Natural killer cell (primary cell): ENCODE measurements at regions not wholly inside any gene's neighbourhood (a gene's known extent, or its start where the extent isn't known, plus 50 kb on each side); places are given as distances from the start of the nearest gene placed in this dataset.
A peak's percentile ranks its signal among the peaks of the same experiment; 100 is the strongest.

Experiments used
- ATAC-seq, 3 donors: fragments of 150-1000 bp in 2 of 3; fragments of 200-7000 bp in 1 of 3; cut with Tn5 transposase; 1 replicate in 1 of 3; 2 replicates in 2 of 3; pipeline ENCODE4 v1.10.0; 2021; ENCODE audit warnings: mild to moderate bottlenecking in 2 of 3, moderate library complexity in 2 of 3
- DNase-seq, 2 donors: peaks; one replicate each; pipeline versions ENCODE4 v3.0.0 to v3.0.0-alpha.2; 2013 to 2021; ENCODE audit warnings: mixed read lengths in 1 of 2
- H3K27ac ChIP-seq: one replicate; pipeline ENCODE4 v1.5.1; 2013; ENCODE audit warnings: mild to moderate bottlenecking, low read length
- H3K27me3 ChIP-seq: one replicate; pipeline ENCODE4 v1.6.1; 2013; ENCODE audit warnings: low read length; ENCODE audit not compliant: control insufficient read depth, insufficient read depth
- H3K36me3 ChIP-seq: one replicate; pipeline ENCODE4 v1.6.1; 2013; ENCODE audit warnings: low read length; ENCODE audit not compliant: control insufficient read depth, insufficient read depth
- H3K4me1 ChIP-seq: one replicate; pipeline ENCODE4 v1.6.1; 2013; ENCODE audit warnings: low read length; ENCODE audit not compliant: control insufficient read depth, insufficient read depth
- H3K4me3 ChIP-seq: one replicate; pipeline ENCODE4 v1.5.1; 2013; ENCODE audit warnings: low read length
- H3K9me3 ChIP-seq: one replicate; pipeline ENCODE4 v1.6.1; 2013; ENCODE audit warnings: low read length; ENCODE audit not compliant: control insufficient read depth, insufficient read depth
- H3K27ac Mint-ChIP-seq, 2 donors: one replicate each; pipeline ENCODE4 v1.8.0; 2022; ENCODE audit warnings: mild to moderate bottlenecking in 2 of 2, mixed read lengths in 2 of 2, moderate library complexity in 1 of 2
- H3K27me3 Mint-ChIP-seq, 2 donors: one replicate each; pipeline ENCODE4 v1.8.0; 2022; ENCODE audit warnings: low read depth in 2 of 2, mixed read lengths in 2 of 2
- H3K36me3 Mint-ChIP-seq: one replicate; pipeline ENCODE4 v1.8.0; 2022; ENCODE audit warnings: mixed read lengths
- H3K4me1 Mint-ChIP-seq, 2 donors: one replicate each; pipeline ENCODE4 v1.8.0; 2022; ENCODE audit warnings: mixed read lengths in 2 of 2
- H3K4me3 Mint-ChIP-seq: one replicate; pipeline ENCODE4 v1.8.0; 2022; ENCODE audit warnings: mild to moderate bottlenecking, moderate library complexity, mixed read lengths
- H3K9me3 Mint-ChIP-seq, 2 donors: one replicate each; pipeline ENCODE4 v1.8.0; 2022; ENCODE audit warnings: mixed read lengths in 2 of 2
- WGBS: methylation state at CpG from one replicate; pipeline ENCODE4 v1.1.7; 2013; ENCODE audit warnings: missing lambda C conversion rate; ENCODE audit not compliant: insufficient coverage; 5-methylcytosine and 5-hydroxymethylcytosine counted together
- intact Hi-C: fragments of 100-400 bp; cut with micrococcal nuclease; formaldehyde crosslinking; loops from one replicate; pipeline ENCODE4 v1.14.2; 2022
- TF ChIP-seq, protein P1 (sequence below): fragments of 200-600 bp; IDR thresholded peaks from one replicate; pipeline ENCODE4 v1.8.0; 2022; ENCODE audit warnings: antibody characterized with exemption

DNA sequence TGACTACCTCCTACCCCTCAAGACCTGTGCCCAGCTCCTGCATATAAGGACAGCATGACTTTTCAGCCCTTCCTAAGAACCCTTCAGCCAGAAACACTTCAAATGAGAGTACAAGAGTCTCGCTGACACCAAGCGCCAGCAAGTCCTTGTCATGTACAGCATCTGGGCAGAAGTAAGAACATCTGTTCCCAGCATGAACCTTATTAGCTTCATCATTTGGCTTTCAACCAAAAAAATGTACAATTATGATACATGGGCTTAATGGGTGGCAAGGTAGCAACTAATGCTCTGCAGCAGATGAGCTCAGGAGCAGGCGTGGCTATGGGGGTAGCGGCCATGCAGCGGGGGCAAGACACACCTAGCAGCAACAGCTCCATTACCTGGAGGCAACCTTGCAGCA lies 487.6 kb downstream of the COG6 start:
- H3K9me3 ChIP-seq: no peaks in the 10 kb centered on the region
- DNase-seq: no peak
- TF ChIP-seq, protein P1, sequence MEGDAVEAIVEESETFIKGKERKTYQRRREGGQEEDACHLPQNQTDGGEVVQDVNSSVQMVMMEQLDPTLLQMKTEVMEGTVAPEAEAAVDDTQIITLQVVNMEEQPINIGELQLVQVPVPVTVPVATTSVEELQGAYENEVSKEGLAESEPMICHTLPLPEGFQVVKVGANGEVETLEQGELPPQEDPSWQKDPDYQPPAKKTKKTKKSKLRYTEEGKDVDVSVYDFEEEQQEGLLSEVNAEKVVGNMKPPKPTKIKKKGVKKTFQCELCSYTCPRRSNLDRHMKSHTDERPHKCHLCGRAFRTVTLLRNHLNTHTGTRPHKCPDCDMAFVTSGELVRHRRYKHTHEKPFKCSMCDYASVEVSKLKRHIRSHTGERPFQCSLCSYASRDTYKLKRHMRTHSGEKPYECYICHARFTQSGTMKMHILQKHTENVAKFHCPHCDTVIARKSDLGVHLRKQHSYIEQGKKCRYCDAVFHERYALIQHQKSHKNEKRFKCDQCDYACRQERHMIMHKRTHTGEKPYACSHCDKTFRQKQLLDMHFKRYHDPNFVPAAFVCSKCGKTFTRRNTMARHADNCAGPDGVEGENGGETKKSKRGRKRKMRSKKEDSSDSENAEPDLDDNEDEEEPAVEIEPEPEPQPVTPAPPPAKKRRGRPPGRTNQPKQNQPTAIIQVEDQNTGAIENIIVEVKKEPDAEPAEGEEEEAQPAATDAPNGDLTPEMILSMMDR: no peak
- H3K36me3 ChIP-seq: no peaks in the 10 kb centered on the region
- Mint-ChIP-seq H3K4me3 (no peak overlapping the region), H3K36me3 (no peaks in the 10 kb centered on the region), H3K4me1 (peaks cover 0 to 7% of the 10 kb centered on the region in 2 donors), H3K9me3 (no peaks in the 10 kb centered on the region), H3K27ac (no peak overlapping the region), H3K27me3 (peaks cover 16 to 24% of the 10 kb centered on the region in 2 donors)
- intact Hi-C loops: no loop called here
- H3K27me3 ChIP-seq: no peaks in the 10 kb centered on the region
- H3K27ac ChIP-seq: no peak overlapping the region
- H3K4me1 ChIP-seq: no peaks in the 10 kb centered on the region
- 75% methylated on average over 5 of the region's 5 CpGs for WGBS
- no peak for ATAC-seq
- no peak overlapping the region for H3K4me3 ChIP-seq

DNA sequence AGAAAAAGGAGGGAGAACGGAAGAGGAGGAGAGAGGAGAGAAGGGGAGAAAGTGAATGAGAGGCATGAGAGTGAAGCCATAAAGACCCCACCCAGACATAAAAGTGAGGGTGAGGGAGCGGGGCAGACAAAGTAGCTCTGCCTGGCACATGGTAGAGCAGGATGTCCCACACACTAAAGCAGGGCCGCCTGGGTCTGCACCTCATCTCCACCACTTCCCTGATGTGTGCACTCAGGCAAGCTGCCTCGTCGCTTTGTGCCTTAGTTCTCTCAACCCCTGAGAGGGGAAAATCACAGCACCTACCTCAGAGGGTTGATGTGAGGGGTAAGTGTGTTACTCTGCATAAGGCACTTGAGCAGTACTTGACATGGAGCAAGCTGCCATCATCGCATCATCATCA lies 488.1 kb downstream of the COG6 start:
- Mint-ChIP-seq H3K27ac (no peak overlapping the region), H3K9me3 (no peaks in the 10 kb centered on the region), H3K4me3 (no peak overlapping the region), H3K27me3 (peaks cover 13 to 24% of the 10 kb centered on the region in 2 donors), H3K36me3 (no peaks in the 10 kb centered on the region), H3K4me1 (peaks cover 0 to 7% of the 10 kb centered on the region in 2 donors)
- DNase-seq: peak in 1 of 2 donors; percentile 14
- H3K4me3 ChIP-seq: no peak overlapping the region
- no peaks in the 10 kb centered on the region for H3K9me3 ChIP-seq
- H3K36me3 ChIP-seq: no peaks in the 10 kb centered on the region
- WGBS: 88% methylated on average over 4 of the region's 6 CpGs
- TF ChIP-seq, protein P1: no peak
- no peaks in the 10 kb centered on the region for H3K27me3 ChIP-seq
- intact Hi-C loops: no loop called here
- H3K27ac ChIP-seq: no peak overlapping the region
- ATAC-seq: no peak
- H3K4me1 ChIP-seq: no peaks in the 10 kb centered on the region

DNA sequence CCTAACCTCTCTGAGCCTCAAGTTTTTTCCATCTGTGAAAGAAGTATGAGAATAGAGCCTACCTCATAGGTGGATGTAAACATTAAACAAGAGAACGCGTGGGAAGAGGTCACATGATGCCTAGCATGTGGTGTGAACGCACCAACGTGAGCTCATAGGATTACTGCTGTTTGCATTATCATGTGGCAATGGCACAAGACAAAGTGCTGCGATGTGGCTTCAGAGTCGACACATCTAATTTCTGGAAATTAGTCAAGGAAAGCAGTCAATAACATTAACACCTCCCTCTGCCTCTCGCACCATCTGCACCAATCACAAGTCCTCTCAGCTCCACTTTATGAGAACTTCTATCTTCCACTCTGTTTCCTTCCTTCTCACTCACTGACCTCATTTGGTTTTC lies 489.7 kb downstream of the COG6 start:
- H3K9me3 ChIP-seq: no peaks in the 10 kb centered on the region
- peak in 1 of 2 donors; percentile 26 for DNase-seq
- Mint-ChIP-seq H3K27ac (no peak overlapping the region), H3K4me1 (peaks cover 0 to 7% of the 10 kb centered on the region in 2 donors), H3K36me3 (no peaks in the 10 kb centered on the region), H3K4me3 (no peak overlapping the region), H3K9me3 (no peaks in the 10 kb centered on the region), H3K27me3 (peaks cover 8 to 24% of the 10 kb centered on the region in 2 donors)
- H3K36me3 ChIP-seq: no peaks in the 10 kb centered on the region
- no peaks in the 10 kb centered on the region for H3K4me1 ChIP-seq
- H3K4me3 ChIP-seq: no peak overlapping the region
- no peak overlapping the region for H3K27ac ChIP-seq
- intact Hi-C loops: no loop called here
- no peak for ATAC-seq
- 81% methylated on average over 7 of the region's 7 CpGs for WGBS
- TF ChIP-seq, protein P1: no peak
- no peaks in the 10 kb centered on the region for H3K27me3 ChIP-seq

DNA sequence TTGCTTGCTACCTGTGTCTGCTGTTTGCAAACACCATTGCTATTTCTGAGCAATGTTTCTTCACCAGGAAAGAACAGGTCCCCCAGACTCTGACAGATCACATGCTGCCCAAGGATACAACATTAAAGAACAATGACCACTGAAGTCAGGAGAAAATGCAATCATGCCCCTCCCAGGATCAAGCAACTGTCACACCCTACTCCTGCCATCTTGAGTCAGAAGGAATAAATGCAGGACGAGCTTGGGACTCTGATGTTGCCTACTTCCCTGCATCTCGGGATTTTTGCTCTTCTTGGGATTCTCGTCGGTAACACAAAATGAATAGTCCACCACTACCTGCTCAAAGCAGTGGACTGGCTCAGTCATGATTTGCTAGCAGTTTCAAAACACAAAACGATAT lies 490.6 kb downstream of the COG6 start:
- no peaks in the 10 kb centered on the region for H3K36me3 ChIP-seq
- no peak overlapping the region for H3K4me3 ChIP-seq
- no peaks in the 10 kb centered on the region for H3K27me3 ChIP-seq
- Mint-ChIP-seq H3K9me3 (no peaks in the 10 kb centered on the region), H3K27ac (no peak overlapping the region), H3K4me3 (no peak overlapping the region), H3K36me3 (no peaks in the 10 kb centered on the region), H3K4me1 (peaks cover 0 to 7% of the 10 kb centered on the region in 2 donors), H3K27me3 (peaks cover 8 to 24% of the 10 kb centered on the region in 2 donors)
- intact Hi-C loops: no loop called here
- ATAC-seq (no peak), DNase-seq (no peak)
- 93% methylated on average over 5 of the region's 5 CpGs for WGBS
- H3K27ac ChIP-seq: no peak overlapping the region
- H3K4me1 ChIP-seq: no peaks in the 10 kb centered on the region
- TF ChIP-seq, protein P1: no peak
- no peaks in the 10 kb centered on the region for H3K9me3 ChIP-seq
